ENCODE measurements at regions not wholly inside any gene's neighbourhood (a gene's known extent, or its start where the extent isn't known, plus 50 kb on each side); places are given as distances from the start of the nearest gene placed in this dataset.

GRCh38 chr17:15177343-15177742, 87.8 kb downstream of the PMP22 start:
- DNase-seq: no peak

GRCh38 chr17:15175356-15175755, 89.8 kb downstream of the PMP22 start:
- no peak for DNase-seq

- DNase-seq: peak; percentile 65
Measured at GRCh38 chr17:15171167-15172047, 93.7 kb downstream of the PMP22 start.

- DNase-seq: no peak
Measured at GRCh38 chr17:15169676-15170075, 95.5 kb downstream of the PMP22 start.

GRCh38 chr17:15168379-15168778, 96.7 kb downstream of the PMP22 start:
- DNase-seq: no peak

GRCh38 chr17:15161395-15161794, 103.7 kb downstream of the PMP22 start:
- DNase-seq: no peak

- DNase-seq: peak; percentile 21
Measured at GRCh38 chr17:15157051-15157450, 108.1 kb downstream of the PMP22 start.

GRCh38 chr17:15154618-15155017, 110.5 kb downstream of the PMP22 start:
- DNase-seq: no peak

GRCh38 chr17:15145621-15146020, 119.5 kb downstream of the PMP22 start:
- no peak for DNase-seq

GRCh38 chr17:15143524-15143923, 121.6 kb downstream of the PMP22 start:
- DNase-seq: no peak

GRCh38 chr17:15134363-15134762, 130.8 kb downstream of the PMP22 start:
- DNase-seq: peak; percentile 28

GRCh38 chr17:15133826-15134225, 131.3 kb downstream of the PMP22 start:
- no peak for DNase-seq

GRCh38 chr17:15133143-15133542, 132.0 kb downstream of the PMP22 start:
- DNase-seq: no peak

- DNase-seq: no peak
Measured at GRCh38 chr17:15130426-15130825, 134.7 kb downstream of the PMP22 start.

- DNase-seq: no peak
Measured at GRCh38 chr17:15129986-15130385, 135.1 kb downstream of the PMP22 start.

GRCh38 chr17:15124746-15125145, 140.4 kb downstream of the PMP22 start:
- no peak for DNase-seq

GRCh38 chr17:15124264-15124595, 140.9 kb downstream of the PMP22 start:
- no peak for DNase-seq

- no peak for DNase-seq
Measured at GRCh38 chr17:15123593-15124263, 141.4 kb downstream of the PMP22 start.

- DNase-seq: no peak
Measured at GRCh38 chr17:15122857-15123256, 142.3 kb downstream of the PMP22 start.

- no peak for DNase-seq
Measured at GRCh38 chr17:15121426-15121825, 143.7 kb downstream of the PMP22 start.

- DNase-seq: no peak
Measured at GRCh38 chr17:15119968-15120367, 145.2 kb downstream of the PMP22 start.

GRCh38 chr17:15117239-15117638, 147.9 kb downstream of the PMP22 start:
- no peak for DNase-seq

GRCh38 chr17:15112846-15113617, 152.1 kb downstream of the PMP22 start:
- no peak for DNase-seq

- no peak for DNase-seq
Measured at GRCh38 chr17:15109608-15110007, 155.5 kb downstream of the PMP22 start.

All from OCI-M1 (cell line).